Stimulated activated CD8-positive, alpha-beta memory T cell treated with anti-CD3 and anti-CD28 coated beads, Interleukin-15, amount 100 ng/mL, for 48 hours (primary cell): ENCODE measurements at regions not wholly inside any gene's neighbourhood (a gene's known extent, or its start where the extent isn't known, plus 50 kb on each side); places are given as distances from the start of the nearest gene placed in this dataset.
"Not testable (repeated sequence)": the region's sequence is repeated elsewhere in the genome, so short reads cannot be mapped to it uniquely, and the experiment has no call there.

ENCODE experiments used
- DNase-seq, 2 donors: peaks; one replicate each; pipeline ENCODE4 v3.0.0-alpha.2; 2020; ENCODE audit warnings: low read depth in 2 of 2

DNA sequence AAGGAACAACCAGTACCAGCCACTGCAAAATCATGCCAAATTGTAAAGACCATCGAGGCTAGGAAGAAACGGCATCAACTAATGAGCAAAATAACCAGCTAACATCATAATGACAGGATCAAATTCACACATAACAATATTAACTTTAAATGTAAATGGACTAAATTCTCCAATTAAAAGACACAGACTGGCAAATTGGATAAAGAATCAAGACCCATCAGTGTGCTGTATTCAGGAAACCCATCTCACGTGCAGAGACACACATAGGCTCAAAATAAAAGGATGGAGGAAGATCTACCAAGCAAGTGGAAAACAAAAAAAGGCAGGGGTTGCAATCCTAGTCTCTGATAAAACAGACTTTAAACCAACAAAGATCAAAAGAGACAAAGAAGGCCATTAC is 97.6 kb downstream of the GPX5 start:
- not testable (repeated sequence) for DNase-seq

DNA sequence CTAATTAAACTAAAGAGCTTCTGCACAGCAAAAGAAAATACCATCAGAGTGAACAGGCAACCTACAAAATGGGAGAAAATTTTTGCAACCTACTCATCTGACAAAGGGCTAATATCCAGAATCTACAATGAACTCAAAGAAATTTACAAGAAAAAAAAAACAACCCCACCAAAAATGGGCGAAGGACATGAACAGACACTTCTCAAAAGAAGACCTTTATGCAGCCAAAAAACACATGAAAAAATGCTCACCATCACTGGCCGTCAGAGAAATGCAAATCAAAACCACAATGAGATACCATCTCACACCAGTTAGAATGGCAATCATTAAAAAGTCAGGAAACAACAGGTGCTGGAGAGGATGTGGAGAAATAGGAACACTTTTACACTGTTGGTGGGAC is 100.7 kb downstream of the GPX5 start:
- DNase-seq = not testable (repeated sequence)

DNA sequence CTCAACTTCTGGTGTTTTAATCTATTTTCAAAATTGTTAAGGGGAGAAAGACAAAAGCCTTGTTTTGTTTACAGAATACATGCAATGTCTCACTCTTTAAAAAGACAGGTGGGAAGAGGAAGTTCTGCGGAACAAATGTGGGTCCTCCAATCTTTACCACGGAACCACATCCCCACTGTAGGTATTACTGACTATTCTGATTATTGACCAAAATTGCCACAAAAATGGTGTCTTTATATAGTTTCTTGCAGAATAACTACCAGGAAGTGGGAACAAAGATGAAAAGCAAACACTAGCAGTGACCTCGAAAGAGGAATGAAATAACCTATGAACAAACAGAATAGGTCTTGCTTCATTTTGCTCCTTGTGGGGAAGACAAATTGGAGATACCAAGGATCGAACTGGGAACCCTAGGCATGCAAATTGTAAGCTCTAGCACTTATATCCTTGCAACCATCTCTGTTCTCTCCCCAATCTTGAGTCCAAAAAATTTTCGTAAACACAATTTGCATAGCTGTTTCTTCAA is 106.7 kb downstream of the GPX5 start:
- no peak for DNase-seq

DNA sequence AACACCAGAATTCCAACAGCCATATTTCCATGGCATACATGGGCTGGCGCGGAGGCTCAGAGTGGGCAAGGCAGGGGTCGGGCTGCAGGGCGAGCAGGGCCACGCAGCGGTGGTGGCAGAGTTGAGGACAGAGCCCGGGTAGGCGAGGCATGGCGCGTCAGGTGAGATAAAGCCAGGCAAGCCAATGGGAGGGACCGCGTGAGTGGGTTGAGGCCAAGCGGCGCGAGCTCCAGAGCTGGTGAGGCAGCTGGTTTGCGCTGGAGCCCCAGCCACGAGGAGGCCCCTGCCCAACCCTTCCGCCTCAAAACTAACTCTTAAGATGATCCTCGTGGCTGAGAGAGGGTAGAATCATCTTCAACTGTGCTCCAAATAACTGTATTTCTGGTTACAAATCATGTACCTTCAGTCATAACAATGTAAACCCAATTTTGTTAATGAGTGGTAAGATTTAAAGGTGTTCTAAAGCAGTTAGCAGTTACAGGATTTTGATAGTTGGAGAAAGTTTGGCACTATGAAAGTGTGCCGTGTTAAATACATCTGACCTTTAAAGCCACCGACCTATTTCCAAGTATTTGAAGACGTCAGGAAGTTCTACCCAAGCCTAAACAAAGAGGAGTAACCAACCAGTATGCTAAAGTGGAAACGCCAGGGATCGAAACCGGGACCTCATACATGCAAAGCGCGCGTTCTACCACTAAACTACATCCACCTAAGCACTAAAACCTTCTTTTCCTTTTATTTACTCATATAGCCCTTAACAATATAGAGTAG is 107.9 kb downstream of the GPX5 start:
- DNase-seq = no peak

DNA sequence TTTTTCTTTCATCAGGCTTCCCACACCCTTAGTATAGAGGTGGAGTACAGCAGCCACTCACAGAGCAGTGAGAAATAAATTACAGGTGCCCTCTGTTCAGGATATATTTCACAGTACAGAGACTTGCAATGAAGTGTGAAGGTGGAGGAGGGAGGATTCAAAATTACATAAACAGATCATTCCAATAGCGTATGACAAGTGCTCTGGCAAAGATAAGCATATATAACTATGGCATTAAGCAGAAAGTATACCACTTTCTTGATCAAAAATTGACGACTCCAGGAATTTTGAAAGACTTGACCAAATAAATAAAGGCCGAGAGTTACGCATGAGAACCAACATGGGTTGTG is 108.7 kb downstream of the GPX5 start:
- DNase-seq = no peak

DNA sequence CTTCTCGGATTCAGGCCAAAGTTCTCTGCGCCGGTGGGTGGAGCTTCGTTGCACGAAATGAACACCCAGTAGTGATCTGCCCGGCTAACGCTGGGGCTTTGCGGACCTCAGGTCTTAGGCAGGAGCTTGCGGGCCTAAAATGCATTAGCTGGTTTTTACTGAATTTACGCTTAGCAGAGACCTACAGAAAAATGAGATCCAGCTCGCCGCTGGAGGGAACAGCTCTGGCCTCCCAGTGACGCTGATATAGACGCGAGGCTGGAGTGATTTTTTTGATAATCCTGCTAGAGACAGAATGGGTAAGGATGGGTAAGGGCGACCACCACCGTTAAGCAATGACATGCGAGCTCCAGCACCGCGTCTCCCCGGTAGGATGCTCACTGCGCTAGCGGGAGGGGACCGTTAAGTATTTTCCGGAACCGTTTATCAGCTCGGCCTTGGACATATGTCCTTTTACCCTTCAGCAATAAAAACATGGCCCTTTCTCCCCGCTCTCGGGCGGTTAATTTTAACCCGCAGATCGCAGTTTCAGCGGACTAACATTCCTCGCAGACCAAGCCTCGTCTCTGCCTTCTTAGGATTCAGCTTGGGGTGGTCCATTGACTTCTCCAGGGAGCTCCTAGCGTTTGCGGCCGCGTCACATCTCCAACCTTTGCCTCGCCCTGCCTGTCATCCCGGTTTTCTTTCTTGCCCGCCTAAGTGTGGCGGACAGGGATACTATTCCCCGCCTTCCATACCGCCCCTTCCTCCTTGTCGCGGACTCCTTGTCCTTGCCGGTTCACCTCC is 109.3 kb downstream of the GPX5 start:
- no peak for DNase-seq

DNA sequence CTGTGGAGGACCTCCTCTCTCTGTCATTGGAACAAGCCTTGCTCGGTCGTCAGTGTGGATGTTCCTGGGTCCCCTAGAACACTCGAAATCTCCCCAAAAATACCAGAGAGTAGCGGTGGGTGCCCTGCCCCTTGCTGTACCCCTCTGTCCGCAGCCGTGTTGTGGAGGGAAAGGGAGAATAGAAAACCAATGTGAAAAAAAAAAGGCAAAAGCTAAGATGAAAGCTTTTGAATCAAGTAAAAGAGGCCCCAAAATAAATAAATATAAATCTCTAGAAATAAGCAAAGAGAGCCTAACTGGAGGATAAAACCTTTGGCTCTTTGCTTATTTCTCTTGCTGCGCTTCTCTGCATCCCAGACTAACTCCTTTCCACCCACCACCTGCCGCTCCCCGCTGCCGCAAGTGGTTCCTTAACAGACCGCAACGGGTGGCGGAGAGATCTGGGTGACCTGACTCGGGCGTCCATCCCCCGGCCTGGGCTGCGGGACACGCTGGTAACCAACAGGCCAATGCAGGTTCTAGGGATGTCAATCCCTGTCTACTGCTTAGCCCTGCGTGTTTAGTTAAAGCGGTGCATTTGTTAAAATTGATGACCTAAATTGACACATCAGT is 110.0 kb downstream of the GPX5 start:
- no peak for DNase-seq

DNA sequence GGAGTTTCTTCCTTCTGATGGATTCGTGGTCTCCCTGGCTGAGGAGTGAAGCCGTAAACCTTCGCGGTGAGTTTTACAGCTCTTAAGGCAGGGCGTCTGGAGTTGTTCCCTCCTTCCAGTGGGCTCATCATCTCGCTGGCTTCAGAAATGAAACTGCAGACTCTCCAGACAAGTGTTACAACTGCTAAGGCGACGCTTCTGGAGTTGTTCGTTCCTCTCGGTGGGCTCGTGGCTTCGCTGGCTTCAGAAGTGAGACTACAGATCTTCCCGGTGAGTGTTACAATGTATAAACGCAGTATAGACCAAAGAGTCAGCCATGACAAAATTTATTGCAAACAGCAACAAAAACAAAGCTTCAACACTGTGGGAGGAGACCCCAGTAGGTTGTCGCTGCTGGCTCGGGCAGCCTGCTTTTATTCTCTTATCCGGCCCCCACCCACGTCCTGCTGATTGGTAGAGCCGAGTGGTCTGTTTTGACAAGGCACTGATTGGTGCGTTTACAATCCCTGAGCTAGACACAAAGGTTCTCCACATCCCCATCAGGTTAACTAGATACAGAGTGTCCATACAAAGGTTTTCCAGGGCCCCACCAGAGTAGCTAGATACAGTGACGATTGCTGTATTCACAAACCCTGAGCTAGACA is 113.2 kb downstream of the GPX5 start:
- no peak for DNase-seq

DNA sequence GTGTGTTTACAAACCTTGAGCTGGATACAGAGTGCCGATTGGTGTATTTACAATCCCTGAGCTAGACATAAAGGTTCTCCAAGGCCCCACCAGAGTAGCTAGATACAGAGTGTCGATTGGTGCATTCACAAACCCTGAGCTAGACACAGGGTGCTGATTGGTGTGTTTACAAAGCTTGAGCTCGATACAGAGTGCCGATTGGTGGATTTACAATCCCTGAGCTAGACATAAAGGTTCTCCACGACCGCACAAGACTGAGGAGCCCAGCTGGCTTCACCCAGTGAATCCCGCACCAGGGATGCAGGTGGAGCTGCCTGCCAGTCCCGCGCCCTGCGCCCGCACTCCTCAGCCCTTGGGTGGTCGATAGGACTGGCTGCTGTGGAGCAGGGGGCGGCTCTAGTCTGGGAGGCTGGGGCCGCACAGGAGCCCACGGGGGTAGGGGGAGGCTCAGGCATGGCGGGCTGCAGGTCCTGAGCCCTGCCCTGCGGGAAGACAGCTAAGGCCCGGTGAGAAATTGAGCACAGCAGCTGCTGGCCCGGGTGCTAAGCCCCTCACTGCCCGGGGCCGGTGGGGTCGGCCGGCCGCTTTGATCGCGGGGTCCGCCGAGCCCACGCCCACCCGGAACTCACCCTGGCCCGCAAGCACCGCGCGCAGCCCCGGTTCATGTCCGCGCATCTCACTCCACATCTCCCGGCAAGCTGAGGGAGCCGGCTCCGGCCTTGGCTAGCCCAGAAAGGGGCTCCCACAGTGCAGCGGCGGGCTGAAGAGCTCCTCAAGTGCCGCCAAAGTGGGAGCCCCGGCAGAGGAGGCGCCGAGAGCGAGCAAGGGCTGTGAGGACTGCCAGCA is 114.0 kb downstream of the GPX5 start:
- DNase-seq = not testable (repeated sequence)

DNA sequence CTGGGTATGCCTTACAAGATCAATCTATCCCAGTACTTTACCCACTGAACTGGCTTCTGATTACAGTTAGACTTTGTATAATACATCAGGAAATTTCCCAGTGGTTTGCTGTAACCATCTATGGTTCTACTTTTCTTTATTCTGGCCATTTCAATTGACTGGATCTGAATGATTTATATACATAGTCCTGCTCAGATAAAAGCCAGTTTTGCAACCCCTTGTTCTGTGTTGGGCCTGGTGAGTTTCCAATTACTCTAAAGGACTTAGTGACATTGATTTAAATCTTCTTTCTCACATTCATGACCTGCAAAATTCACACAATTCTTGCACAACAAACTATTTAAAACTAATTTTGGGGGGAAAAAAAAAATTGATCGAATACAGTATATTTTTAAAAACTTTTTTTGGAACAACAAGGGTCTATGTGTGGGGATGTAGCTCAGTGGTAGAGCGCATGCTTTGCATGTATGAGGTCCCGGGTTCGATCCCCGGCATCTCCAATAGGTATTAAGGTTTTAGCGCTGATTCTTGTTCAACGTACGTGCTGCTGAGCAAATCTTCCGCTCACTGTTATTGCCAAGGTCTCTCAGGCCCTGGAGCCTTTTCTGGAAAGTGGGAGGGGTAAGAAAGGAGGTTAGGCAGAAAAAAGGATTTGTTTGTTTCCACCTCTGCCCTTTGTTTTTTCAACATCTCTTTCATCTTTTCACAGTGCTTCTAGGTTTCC is 117.5 kb downstream of the GPX5 start:
- DNase-seq = peak; percentile 24 to 36

DNA sequence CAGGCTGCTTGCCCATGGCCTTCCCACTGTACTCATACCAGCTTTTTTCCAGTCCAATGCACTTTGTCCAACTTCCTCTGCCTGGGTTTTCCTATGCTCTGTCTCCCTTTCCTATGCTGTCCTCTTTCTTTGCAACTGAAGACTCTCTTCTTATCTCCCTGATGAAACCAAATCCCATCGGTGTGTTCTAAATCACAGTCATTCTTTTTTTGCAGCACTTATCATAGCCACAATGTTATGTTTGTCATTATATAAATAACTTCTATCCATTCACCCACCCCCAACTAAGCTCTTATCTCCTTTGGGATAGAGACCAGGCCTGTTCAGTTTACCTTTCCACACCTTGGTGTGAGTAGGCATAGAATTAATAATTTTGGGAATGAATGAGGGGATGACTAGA is 121.0 kb downstream of the GPX5 start:
- no peak for DNase-seq

DNA sequence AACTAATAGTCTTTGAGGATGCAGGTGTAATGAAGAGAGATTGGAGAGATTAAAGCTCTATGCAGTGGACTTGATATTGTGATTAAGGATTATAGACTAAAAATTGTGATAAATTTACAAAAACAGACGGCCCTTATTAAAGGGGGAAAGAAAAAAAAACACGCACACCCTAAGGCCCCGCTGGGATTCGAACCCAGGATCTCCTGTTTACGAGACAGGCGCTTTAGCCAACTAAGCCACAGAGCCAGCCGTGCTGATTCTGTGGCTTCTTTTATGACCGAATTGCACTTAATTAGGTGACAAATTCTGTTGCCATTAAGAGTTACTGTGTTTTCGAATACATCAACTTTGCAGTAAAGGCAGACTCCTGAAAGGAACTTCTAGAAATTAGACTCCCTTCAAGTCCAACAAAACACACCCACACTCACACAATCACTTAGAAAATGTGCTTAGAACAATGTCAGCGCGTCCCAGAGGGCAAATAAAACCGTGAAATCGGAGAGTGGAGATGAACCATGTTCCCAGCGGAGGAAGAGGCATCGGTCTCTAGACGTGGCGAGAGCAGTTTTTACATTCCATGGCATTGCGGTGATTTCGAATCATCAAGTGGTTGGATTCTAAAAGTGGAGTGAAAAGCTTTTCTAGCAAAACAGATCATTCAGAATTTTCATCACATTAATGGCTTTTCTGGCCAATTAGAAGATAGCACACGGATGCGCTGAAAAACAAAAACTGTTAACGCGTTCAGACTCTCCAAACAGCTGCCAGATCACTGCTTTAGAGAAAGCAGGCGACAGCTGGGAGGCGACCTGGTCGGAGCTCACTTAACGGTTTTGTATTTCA is 122.6 kb downstream of the GPX5 start:
- peak; percentile 30 to 50 for DNase-seq

DNA sequence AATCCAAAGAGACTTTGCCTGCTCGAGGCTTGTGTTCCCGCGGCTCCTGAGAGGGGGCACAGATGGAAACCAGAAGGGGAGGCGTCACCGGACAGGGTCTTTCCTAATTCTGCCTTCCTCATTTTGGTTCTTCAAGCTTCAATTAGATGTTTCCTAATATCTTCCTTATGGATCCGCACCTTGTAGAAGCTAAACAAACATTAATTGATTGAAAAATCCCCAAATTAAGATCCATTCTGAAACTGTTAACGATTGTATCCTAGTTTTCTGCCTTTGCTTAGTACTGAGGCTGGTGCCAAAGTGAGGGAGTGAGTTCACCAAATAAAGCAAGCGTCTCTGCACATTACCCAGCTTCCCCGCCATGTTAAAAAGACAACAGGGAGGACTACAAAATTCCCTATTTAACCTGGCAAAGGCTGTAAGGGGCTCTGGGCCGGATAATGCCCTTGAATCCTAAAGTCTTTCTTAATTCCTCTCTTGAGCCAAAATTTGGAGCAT is 123.2 kb downstream of the GPX5 start:
- DNase-seq = no peak

DNA sequence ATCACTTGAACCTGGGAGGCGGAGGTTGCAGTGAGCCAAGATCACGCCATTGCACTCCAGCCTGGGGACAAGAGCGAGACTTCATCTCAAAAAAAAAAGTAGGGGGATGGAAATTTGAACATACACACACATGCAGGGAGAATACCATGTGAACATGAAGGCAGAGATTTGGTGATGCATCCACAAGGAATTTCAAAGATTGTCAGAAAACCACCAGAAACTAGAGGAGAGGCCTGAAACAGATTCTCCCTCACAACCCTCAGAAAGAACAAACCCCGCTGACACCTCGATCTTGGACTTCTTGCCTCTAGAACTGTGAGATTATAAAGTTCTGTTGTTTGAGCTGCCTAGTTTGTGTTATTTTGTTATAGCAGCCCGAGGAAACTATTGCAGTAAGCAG is 125.5 kb downstream of the GPX5 start:
- no peak for DNase-seq

DNA sequence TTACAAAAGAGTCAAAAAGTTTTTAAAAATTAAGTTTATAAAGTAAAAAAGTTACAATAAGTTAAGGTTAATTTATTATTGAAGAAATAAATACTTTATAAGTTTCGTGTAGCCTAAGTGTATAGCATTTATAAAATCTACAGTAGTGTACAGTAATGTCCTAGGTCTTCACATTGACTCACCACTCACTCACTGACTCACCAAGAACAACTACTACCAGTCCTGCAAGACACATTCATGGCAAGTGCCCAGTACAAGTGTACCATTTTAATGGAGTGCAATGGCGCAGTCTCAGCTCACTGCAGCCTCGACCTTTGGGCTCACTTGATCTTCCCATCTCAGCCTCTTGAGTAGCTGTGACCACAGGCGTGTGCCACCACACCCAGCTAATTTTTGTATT is 128.2 kb downstream of the GPX5 start:
- no peak for DNase-seq

DNA sequence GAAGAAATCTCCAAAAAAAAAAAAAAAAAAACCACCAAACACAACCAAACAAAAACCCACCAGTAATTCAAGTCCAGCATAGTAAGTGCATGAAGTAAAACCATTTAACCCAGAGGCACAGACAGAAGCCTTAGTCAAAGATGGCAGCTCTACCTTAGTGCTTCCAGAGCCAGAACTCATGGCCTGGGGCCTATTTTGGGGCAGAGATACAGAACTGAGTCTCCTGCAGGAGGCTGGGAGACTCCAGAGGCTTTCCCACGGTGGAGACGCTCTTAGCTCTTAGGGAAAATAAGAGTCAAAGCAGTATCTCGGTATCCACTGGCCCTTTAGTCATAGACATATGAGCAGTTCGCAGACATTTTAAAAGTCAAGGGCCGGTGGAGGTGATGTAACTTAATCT is 129.5 kb downstream of the GPX5 start:
- no peak for DNase-seq

DNA sequence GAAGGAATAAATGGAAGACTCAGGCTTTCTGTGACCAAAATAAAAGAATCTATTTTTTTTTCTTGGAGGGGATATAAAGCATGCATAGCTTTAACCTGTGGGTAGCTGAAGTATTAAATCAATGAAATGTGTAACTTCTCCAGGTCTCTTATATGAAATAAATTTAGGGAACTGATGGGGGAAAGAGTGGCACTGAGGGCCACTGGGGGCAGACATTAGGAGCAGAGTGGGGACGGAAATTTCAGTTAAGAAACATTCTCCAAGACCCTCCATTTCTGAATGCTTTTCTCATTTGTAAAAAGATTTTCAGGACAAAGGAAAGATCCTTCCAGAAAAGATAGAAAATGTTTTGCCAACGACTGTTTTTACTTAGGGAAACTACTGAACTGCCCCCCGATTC is 131.0 kb downstream of the GPX5 start:
- no peak for DNase-seq

DNA sequence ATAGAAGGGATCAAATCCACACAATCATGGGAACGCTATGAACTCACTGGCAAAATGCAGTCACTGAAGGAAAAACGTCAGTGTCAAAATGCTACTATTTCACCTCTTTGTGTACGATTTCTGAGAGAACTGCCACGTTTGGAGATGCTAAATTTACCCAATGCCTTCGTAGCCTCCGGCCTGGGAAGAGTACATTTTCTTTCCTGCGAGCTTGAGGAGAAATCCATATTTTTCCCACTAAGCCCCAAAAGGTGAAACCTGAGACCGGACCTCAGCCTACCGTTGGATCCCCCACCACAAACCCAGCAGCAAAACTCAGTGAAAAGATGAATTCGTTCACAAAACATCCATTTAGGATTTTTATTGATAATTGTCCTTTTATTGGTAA is 131.7 kb downstream of the GPX5 start:
- no peak for DNase-seq

DNA sequence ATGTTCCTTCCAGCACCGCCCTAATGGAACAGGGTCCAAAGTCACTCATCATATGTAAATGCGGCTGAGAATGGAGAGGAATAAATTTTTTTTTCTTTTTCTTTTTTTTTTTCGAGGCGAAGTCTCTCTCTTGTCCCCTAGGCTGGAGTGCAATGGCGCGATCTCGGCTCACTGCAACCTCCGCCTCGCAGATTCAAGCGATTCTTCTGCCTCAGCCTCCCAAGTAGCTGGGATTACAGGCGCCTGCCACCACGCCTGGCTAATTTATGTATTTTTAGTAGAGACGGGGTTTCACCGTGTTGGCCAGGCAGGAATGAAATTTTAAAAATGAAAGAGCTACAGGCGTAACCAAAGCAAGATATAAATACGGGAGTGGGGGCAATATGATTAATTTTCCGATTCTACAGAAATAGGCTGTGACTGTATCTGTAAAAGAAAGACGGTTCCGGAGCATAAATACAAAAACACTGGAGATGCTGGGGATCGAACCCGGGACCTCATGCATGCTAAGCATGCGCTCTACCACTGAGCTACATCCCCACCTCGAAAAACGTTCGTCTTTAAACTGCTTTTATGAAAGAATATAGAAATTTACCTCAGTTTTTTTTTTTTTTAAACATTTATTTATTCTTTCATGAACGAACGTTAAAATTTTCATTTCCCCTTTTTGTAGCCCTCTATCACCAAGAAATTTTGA is 132.2 kb downstream of the GPX5 start:
- peak; percentile 34 to 42 for DNase-seq
